Jurkat, Clone E6-1 (cell line): ENCODE measurements at regions not wholly inside any gene's neighbourhood (a gene's known extent, or its start where the extent isn't known, plus 50 kb on each side); places are given as distances from the start of the nearest gene placed in this dataset.

Experiments
- DNase-seq: peaks from one replicate; pipeline ENCODE4 v3.0.0-alpha.2; 2011; ENCODE audit warnings: low read depth, low spot score
- H3K4me3 ChIP-seq: 2 replicates; pipeline ENCODE4 v1.5.1; 2011; ENCODE audit warnings: mild to moderate bottlenecking, low read length, control low read depth, moderate library complexity

- DNase-seq: no peak
Observed at GRCh38 chr4:36489798-36490197, 208.4 kb downstream of the DTHD1 start.

GRCh38 chr4:36492041-36492440, 210.6 kb downstream of the DTHD1 start:
- no peak for DNase-seq
- H3K4me3 ChIP-seq: no peak overlapping the region

More at GRCh38 chr4:36489798-36490197, 208.4 kb downstream of the DTHD1 start:
- no peak overlapping the region for H3K4me3 ChIP-seq

- no peak overlapping the region for H3K4me3 ChIP-seq
- DNase-seq: no peak
Observed at GRCh38 chr4:36492590-36492989, 211.2 kb downstream of the DTHD1 start.

- DNase-seq: no peak
- H3K4me3 ChIP-seq: no peak overlapping the region
Observed at GRCh38 chr4:36493251-36493650, 211.8 kb downstream of the DTHD1 start.

GRCh38 chr4:36494016-36494415, 212.6 kb downstream of the DTHD1 start:
- DNase-seq: no peak

GRCh38 chr4:36494747-36495146, 213.3 kb downstream of the DTHD1 start:
- no peak overlapping the region for H3K4me3 ChIP-seq
- DNase-seq: no peak

More at GRCh38 chr4:36494016-36494415, 212.6 kb downstream of the DTHD1 start:
- no peak overlapping the region for H3K4me3 ChIP-seq

- no peak overlapping the region for H3K4me3 ChIP-seq
- DNase-seq: no peak
Observed at GRCh38 chr4:36502350-36502749, 220.9 kb downstream of the DTHD1 start.

- no peak overlapping the region for H3K4me3 ChIP-seq
- no peak for DNase-seq
Observed at GRCh38 chr4:36508394-36508793, 227.0 kb downstream of the DTHD1 start.

GRCh38 chr4:36509845-36510244, 228.4 kb downstream of the DTHD1 start:
- no peak for DNase-seq
- H3K4me3 ChIP-seq: no peak overlapping the region

GRCh38 chr4:36511785-36512184, 230.4 kb downstream of the DTHD1 start:
- no peak overlapping the region for H3K4me3 ChIP-seq
- DNase-seq: no peak

- no peak overlapping the region for H3K4me3 ChIP-seq
- no peak for DNase-seq
Observed at GRCh38 chr4:36516522-36517095, 235.2 kb downstream of the DTHD1 start.

- DNase-seq: no peak
- no peak overlapping the region for H3K4me3 ChIP-seq
Observed at GRCh38 chr4:36523182-36523581, 241.8 kb downstream of the DTHD1 start.

- DNase-seq: no peak
- H3K4me3 ChIP-seq: no peak overlapping the region
Observed at GRCh38 chr4:36532670-36533379, 251.4 kb downstream of the DTHD1 start.

- H3K4me3 ChIP-seq: no peak overlapping the region
- DNase-seq: no peak
Observed at GRCh38 chr4:36533944-36534343, 252.5 kb downstream of the DTHD1 start.

GRCh38 chr4:36547383-36547782, 266.0 kb downstream of the DTHD1 start:
- no peak for DNase-seq

GRCh38 chr4:36549252-36549651, 267.8 kb downstream of the DTHD1 start:
- DNase-seq: no peak
- H3K4me3 ChIP-seq: no peak overlapping the region

More at GRCh38 chr4:36547383-36547782, 266.0 kb downstream of the DTHD1 start:
- H3K4me3 ChIP-seq: no peak overlapping the region

- H3K4me3 ChIP-seq: no peak overlapping the region
- DNase-seq: no peak
Observed at GRCh38 chr4:36549992-36550391, 268.6 kb downstream of the DTHD1 start.

GRCh38 chr4:36551697-36552214, 270.3 kb downstream of the DTHD1 start:
- peak; percentile 43 for DNase-seq
- H3K4me3 ChIP-seq: no peak overlapping the region

- DNase-seq: no peak
- no peak overlapping the region for H3K4me3 ChIP-seq
Observed at GRCh38 chr4:36553029-36553428, 271.6 kb downstream of the DTHD1 start.

GRCh38 chr4:36553453-36553852, 272.0 kb downstream of the DTHD1 start:
- no peak for DNase-seq
- H3K4me3 ChIP-seq: no peak overlapping the region

- DNase-seq: no peak
- H3K4me3 ChIP-seq: no peak overlapping the region
Observed at GRCh38 chr4:36556984-36557383, 275.6 kb downstream of the DTHD1 start.
